MM.1S (cell line): ENCODE measurements at regions not wholly inside any gene's neighbourhood (a gene's known extent, or its start where the extent isn't known, plus 50 kb on each side); places are given as distances from the start of the nearest gene placed in this dataset.

Experiments
- DNase-seq: peaks from one replicate; pipeline ENCODE4 v3.0.0-alpha.2; 2015
- H2AFZ ChIP-seq: fragments of 300-600 bp; sonication (generic); 2 replicates; pipeline ENCODE4 v1.6.0; 2016; ENCODE audit warnings: antibody characterized with exemption, low read length
- H3F3A ChIP-seq: fragments of 300-600 bp; sonication (generic); 2 replicates; pipeline ENCODE4 v1.6.1; 2016; ENCODE audit warnings: mild to moderate bottlenecking, antibody characterized with exemption, low read length, moderate library complexity, mixed read lengths; ENCODE audit not compliant: insufficient read depth
- H3K27ac ChIP-seq: fragments of 300-600 bp; sonication (generic); 2 replicates; pipeline ENCODE4 v1.5.1; 2016; ENCODE audit warnings: mild to moderate bottlenecking, low read length
- H3K27me3 ChIP-seq: fragments of 300-600 bp; sonication (generic); replicated peaks from 2 replicates; pipeline ENCODE4 v1.6.0; 2016; ENCODE audit warnings: low read length; ENCODE audit not compliant: insufficient read depth
- H3K36me3 ChIP-seq: fragments of 300-600 bp; sonication (generic); replicated peaks from 2 replicates; pipeline ENCODE4 v1.6.1; 2016; ENCODE audit warnings: mild to moderate bottlenecking, low read length, mixed read lengths; ENCODE audit not compliant: insufficient read depth
- H3K4me1 ChIP-seq: fragments of 300-600 bp; sonication (generic); 2 replicates; pipeline ENCODE4 v1.6.1; 2016; ENCODE audit warnings: low read length, mixed read lengths
- H3K4me2 ChIP-seq: fragments of 300-600 bp; sonication (generic); 2 replicates; pipeline ENCODE4 v1.6.0; 2016; ENCODE audit warnings: low read depth, low read length
- H3K4me3 ChIP-seq: fragments of 300-600 bp; sonication (generic); 2 replicates; pipeline ENCODE4 v1.5.1; 2016; ENCODE audit warnings: low read length, mixed read lengths
- H3K79me2 ChIP-seq: fragments of 300-600 bp; sonication (generic); 2 replicates; pipeline ENCODE4 v1.6.1; 2016; ENCODE audit warnings: mixed run types, low read length, mixed read lengths
- H3K9ac ChIP-seq: fragments of 300-600 bp; sonication (generic); 2 replicates; pipeline ENCODE4 v1.6.1; 2016; ENCODE audit warnings: low read length, mixed read lengths
- H3K9me2 ChIP-seq: fragments of 300-600 bp; sonication (generic); replicated peaks from 2 replicates; pipeline ENCODE4 v1.6.1; 2016; ENCODE audit warnings: mild to moderate bottlenecking, low read length, mixed read lengths; ENCODE audit not compliant: insufficient read depth
- H3K9me3 ChIP-seq: fragments of 300-600 bp; sonication (generic); replicated peaks from 2 replicates; pipeline ENCODE4 v1.6.1; 2016; ENCODE audit warnings: mild to moderate bottlenecking, low read length, mixed read lengths; ENCODE audit not compliant: insufficient read depth
- H4K20me1 ChIP-seq: fragments of 300-600 bp; sonication (generic); 2 replicates; pipeline ENCODE4 v1.6.1; 2016; ENCODE audit warnings: mild to moderate bottlenecking, low read length, moderate library complexity, mixed read lengths; ENCODE audit not compliant: insufficient read depth
- EZH2 ChIP-seq: fragments of 300-600 bp; sonication (generic); optimal IDR thresholded peaks from 2 replicates; pipeline ENCODE3; 2017; ENCODE audit warnings: low read depth, mild to moderate bottlenecking, antibody characterized with exemption, low read length, mixed read lengths
- EZH2phosphoT487 ChIP-seq: fragments of 300-600 bp; sonication (generic); IDR thresholded peaks from 2 replicates; pipeline ENCODE4 v1.6.1; 2018; ENCODE audit warnings: antibody characterized with exemption, low read length
- TF ChIP-seq, protein P1 (sequence below): fragments of 300-600 bp; sonication (generic); IDR thresholded peaks from 2 replicates; pipeline ENCODE4 v1.5.1; 2016; ENCODE audit warnings: antibody characterized with exemption, low read length, mixed read lengths

DNA sequence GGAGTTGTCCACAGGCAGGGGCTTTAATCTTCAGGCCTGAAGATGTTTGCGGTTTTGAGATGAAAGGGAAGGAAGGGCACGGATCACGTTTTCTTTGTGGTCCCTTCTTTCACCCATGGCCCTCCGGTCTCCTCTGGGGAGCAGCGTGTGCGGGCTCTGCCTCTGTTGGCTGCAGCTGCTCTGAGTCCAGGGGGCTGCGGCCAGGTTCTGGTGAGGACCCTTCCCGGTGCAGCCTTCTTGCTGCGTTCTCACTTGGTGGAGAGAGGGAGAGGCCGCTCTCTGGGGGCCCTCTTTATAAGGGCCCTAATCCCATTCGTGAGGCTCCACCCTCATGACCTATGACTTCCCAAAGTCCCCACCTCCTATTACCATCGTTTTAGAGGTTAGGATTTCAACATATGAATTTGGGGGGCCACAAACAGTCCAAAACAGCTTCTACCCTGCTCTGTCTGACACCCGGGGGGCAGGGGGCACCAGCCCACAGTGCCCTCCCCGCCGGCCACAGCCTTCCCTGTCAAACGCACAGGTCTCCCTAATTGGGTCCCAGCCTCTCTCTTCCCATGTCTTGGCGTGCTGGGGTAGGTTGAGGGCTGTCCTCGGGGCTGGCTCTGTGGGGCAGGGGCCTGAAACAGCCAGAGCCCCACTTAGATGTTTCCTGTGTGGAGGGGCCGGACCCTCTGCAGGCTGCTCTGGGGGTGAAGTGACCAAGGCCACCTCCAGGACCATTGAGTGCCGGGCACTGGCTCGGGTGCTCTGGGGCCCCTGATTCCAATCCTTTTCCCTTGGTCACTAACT is 100.1 kb upstream of the C1orf174 start:
- no peaks in the 10 kb centered on the region for H3K9me3 ChIP-seq
- no peaks in the 10 kb centered on the region for H3F3A ChIP-seq
- DNase-seq: no peak
- no peaks in the 10 kb centered on the region for H3K4me1 ChIP-seq
- no peak overlapping the region for H2AFZ ChIP-seq
- no peak overlapping the region for H3K4me2 ChIP-seq
- peaks cover 89% of the 10 kb centered on the region for H3K27me3 ChIP-seq
- H3K27ac ChIP-seq: no peak overlapping the region
- no peak overlapping the region for H3K9ac ChIP-seq
- TF ChIP-seq, protein P1, sequence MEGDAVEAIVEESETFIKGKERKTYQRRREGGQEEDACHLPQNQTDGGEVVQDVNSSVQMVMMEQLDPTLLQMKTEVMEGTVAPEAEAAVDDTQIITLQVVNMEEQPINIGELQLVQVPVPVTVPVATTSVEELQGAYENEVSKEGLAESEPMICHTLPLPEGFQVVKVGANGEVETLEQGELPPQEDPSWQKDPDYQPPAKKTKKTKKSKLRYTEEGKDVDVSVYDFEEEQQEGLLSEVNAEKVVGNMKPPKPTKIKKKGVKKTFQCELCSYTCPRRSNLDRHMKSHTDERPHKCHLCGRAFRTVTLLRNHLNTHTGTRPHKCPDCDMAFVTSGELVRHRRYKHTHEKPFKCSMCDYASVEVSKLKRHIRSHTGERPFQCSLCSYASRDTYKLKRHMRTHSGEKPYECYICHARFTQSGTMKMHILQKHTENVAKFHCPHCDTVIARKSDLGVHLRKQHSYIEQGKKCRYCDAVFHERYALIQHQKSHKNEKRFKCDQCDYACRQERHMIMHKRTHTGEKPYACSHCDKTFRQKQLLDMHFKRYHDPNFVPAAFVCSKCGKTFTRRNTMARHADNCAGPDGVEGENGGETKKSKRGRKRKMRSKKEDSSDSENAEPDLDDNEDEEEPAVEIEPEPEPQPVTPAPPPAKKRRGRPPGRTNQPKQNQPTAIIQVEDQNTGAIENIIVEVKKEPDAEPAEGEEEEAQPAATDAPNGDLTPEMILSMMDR: no peak
- TF ChIP-seq EZH2 (no peak), EZH2phosphoT487 (no peak)
- H3K36me3 ChIP-seq: no peaks in the 10 kb centered on the region
- no peaks in the 10 kb centered on the region for H3K9me2 ChIP-seq
- no peaks in the 10 kb centered on the region for H4K20me1 ChIP-seq
- no peaks in the 10 kb centered on the region for H3K79me2 ChIP-seq
- H3K4me3 ChIP-seq: no peak overlapping the region

DNA sequence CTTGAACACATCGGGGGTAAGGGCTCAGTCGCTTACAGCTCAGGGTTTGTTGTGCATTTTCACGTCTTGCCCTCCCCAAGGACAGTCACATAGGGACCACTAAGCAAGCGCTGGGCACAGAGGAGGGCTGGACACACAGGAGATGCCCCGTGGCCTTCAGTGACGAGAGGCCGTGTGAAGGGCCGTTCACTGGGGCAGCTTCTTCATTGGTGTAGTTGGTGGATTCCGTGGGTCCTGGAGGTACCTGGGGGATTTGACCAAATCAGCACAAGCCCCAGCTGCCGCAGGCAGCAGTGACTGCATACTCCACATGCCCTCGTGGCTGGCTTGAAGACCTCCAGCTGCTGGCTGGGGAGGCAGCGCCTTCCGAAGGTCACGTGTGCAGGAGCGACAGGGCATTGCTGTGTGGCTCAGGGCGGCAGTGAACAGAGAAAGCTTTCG is 100.8 kb upstream of the C1orf174 start:
- Histone ChIP-seq H4K20me1 (no peaks in the 10 kb centered on the region), H3K79me2 (no peaks in the 10 kb centered on the region), H2AFZ (no peak overlapping the region), H3K9ac (no peak overlapping the region), H3K4me2 (no peak overlapping the region), H3K27me3 (peaks cover 86% of the 10 kb centered on the region), H3K9me2 (no peaks in the 10 kb centered on the region), H3K27ac (no peak overlapping the region), H3F3A (no peaks in the 10 kb centered on the region), H3K9me3 (no peaks in the 10 kb centered on the region), H3K36me3 (no peaks in the 10 kb centered on the region), H3K4me1 (no peaks in the 10 kb centered on the region), H3K4me3 (no peak overlapping the region)
- DNase-seq: no peak
- TF ChIP-seq EZH2phosphoT487: no peak
- no peak for TF ChIP-seq EZH2
- TF ChIP-seq, protein P1: no peak

DNA sequence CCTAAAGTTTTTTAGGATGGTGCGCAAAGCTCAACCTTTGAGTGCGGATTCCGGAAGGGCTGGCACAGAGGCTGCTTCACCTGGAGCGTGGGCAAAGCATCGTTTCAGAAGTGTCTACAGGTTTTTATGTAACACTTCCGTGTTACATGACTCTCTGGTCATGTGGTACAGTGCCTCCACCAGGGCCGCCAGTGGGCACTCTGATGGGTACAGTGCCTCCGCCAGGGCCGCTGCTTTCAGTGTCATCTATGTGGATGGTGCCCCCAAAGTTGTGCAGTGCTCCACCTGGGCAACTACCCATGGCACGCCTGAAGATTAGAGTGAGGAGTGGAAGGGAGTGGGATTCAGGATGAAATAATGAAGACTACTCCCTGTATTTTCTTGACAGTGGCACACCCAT is 101.4 kb upstream of the C1orf174 start:
- Histone ChIP-seq H3K36me3 (no peaks in the 10 kb centered on the region), H3K4me1 (no peaks in the 10 kb centered on the region), H3K27me3 (peaks cover 80% of the 10 kb centered on the region), H4K20me1 (no peaks in the 10 kb centered on the region), H3K4me2 (no peak overlapping the region), H3F3A (no peaks in the 10 kb centered on the region), H3K9me2 (no peaks in the 10 kb centered on the region), H3K4me3 (no peak overlapping the region), H3K79me2 (no peaks in the 10 kb centered on the region), H3K9ac (no peak overlapping the region), H3K27ac (no peak overlapping the region), H3K9me3 (no peaks in the 10 kb centered on the region), H2AFZ (no peak overlapping the region)
- no peak for TF ChIP-seq EZH2phosphoT487
- TF ChIP-seq, protein P1: no peak
- TF ChIP-seq EZH2: no peak
- DNase-seq: no peak
